NCI-H187 (cell line): ENCODE measurements at regions not wholly inside any gene's neighbourhood (a gene's known extent, or its start where the extent isn't known, plus 50 kb on each side); places are given as distances from the start of the nearest gene placed in this dataset.

Experiments
- DNase-seq, 2 experiments: peaks; one replicate each; lab custom pipeline; 2025; lab: John Stamatoyannopoulos, UW

GRCh38 chr3:35946854-35947515, 307.7 kb downstream of the ARPP21 start:
- DNase-seq: peak in 1 of 2 experiments; percentile 12

GRCh38 chr3:35950021-35950420, 310.7 kb downstream of the ARPP21 start:
- no peak for DNase-seq

GRCh38 chr3:35954413-35954812, 315.1 kb downstream of the ARPP21 start:
- no peak for DNase-seq

GRCh38 chr3:35965908-35966307, 326.6 kb downstream of the ARPP21 start:
- DNase-seq: no peak

GRCh38 chr3:35966629-35967464, 327.5 kb downstream of the ARPP21 start:
- no peak for DNase-seq

GRCh38 chr3:35968043-35968622, 328.8 kb downstream of the ARPP21 start:
- DNase-seq: no peak

GRCh38 chr3:35969406-35969805, 330.1 kb downstream of the ARPP21 start:
- no peak for DNase-seq

- DNase-seq: no peak
Measured at GRCh38 chr3:35970793-35971192, 331.5 kb downstream of the ARPP21 start.

GRCh38 chr3:35971686-35972085, 332.4 kb downstream of the ARPP21 start:
- DNase-seq: no peak

GRCh38 chr3:35974872-35975271, 335.5 kb downstream of the ARPP21 start:
- DNase-seq: no peak

GRCh38 chr3:35986161-35986560, 346.8 kb downstream of the ARPP21 start:
- no peak for DNase-seq

GRCh38 chr3:35987386-35987785, 348.1 kb downstream of the ARPP21 start:
- DNase-seq: no peak

GRCh38 chr3:35992041-35992440, 352.7 kb downstream of the ARPP21 start:
- DNase-seq: no peak

GRCh38 chr3:36011791-36012190, 368.5 kb upstream of the STAC start:
- DNase-seq: no peak

GRCh38 chr3:36013425-36013824, 366.9 kb upstream of the STAC start:
- no peak for DNase-seq

- DNase-seq: no peak
Measured at GRCh38 chr3:36025232-36025631, 355.1 kb upstream of the STAC start.

GRCh38 chr3:36032180-36033047, 347.9 kb upstream of the STAC start:
- no peak for DNase-seq

- peak in 1 of 2 experiments; percentile 43 for DNase-seq
Measured at GRCh38 chr3:36058404-36059030, 321.8 kb upstream of the STAC start.

GRCh38 chr3:36060950-36061349, 319.4 kb upstream of the STAC start:
- DNase-seq: no peak

- DNase-seq: no peak
Measured at GRCh38 chr3:36063992-36064391, 316.3 kb upstream of the STAC start.

GRCh38 chr3:36065321-36065720, 315.0 kb upstream of the STAC start:
- no peak for DNase-seq

- no peak for DNase-seq
Measured at GRCh38 chr3:36075491-36075890, 304.8 kb upstream of the STAC start.
